ENCODE measurements at regions not wholly inside any gene's neighbourhood (a gene's known extent, or its start where the extent isn't known, plus 50 kb on each side); places are given as distances from the start of the nearest gene placed in this dataset.
A peak's percentile ranks its signal among the peaks of the same experiment; 100 is the strongest.

DNA sequence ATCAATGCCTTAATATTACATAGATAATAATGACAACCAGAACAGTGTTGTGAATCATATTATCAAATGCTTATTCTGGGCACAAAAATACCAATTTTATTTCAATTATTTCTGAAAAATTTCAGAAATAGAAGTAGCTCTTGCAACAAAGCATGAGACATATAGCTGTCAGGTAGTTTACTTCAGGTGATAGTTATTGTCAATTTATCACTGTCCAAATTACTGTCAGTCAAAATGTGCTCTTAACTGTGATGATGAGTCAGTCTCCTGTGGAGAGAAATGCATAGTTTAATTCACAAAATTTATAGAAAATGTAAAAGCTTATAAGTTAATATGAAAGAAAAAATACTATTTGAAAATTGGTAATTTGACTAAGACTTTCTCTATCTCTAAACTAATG is 1078.4 kb upstream of the GBE1 start:
- Histone ChIP-seq H3K27ac (ENCODE audit: low read depth, low read length) (no peak overlapping the region), H4K20me1 (ENCODE audit: low read depth, low read length) (no peaks in the 10 kb centered on the region), H3K9me2 (replicated peaks; ENCODE audit: insufficient read depth, low read length) (no peaks in the 10 kb centered on the region), H3K9ac (ENCODE audit: low read length) (no peak overlapping the region), H3K4me3 (ENCODE audit: insufficient read depth, low read length, poor library complexity, severe bottlenecking) (no peak overlapping the region), H3K27me3 (ENCODE audit: low read length) (no peaks in the 10 kb centered on the region), H3K79me2 (ENCODE audit: insufficient read depth, low read length) (no peaks in the 10 kb centered on the region), H3K9me3 (ENCODE audit: insufficient read depth, low read length) (0 out of 2 replicates have a peak, but pooled peaks cover 5% of the 10 kb centered on the region), H3F3A (ENCODE audit: insufficient read depth) (no peaks in the 10 kb centered on the region), H2AFZ (ENCODE audit: low read depth, low read length, severe bottlenecking) (no peak overlapping the region), H3K36me3 (ENCODE audit: low read length) (no peaks in the 10 kb centered on the region), H3K4me2 (ENCODE audit: low read depth, low read length, poor library complexity, severe bottlenecking) (no peak overlapping the region)
- TF ChIP-seq, protein P1, sequence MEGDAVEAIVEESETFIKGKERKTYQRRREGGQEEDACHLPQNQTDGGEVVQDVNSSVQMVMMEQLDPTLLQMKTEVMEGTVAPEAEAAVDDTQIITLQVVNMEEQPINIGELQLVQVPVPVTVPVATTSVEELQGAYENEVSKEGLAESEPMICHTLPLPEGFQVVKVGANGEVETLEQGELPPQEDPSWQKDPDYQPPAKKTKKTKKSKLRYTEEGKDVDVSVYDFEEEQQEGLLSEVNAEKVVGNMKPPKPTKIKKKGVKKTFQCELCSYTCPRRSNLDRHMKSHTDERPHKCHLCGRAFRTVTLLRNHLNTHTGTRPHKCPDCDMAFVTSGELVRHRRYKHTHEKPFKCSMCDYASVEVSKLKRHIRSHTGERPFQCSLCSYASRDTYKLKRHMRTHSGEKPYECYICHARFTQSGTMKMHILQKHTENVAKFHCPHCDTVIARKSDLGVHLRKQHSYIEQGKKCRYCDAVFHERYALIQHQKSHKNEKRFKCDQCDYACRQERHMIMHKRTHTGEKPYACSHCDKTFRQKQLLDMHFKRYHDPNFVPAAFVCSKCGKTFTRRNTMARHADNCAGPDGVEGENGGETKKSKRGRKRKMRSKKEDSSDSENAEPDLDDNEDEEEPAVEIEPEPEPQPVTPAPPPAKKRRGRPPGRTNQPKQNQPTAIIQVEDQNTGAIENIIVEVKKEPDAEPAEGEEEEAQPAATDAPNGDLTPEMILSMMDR (IDR thresholded peaks at IDR 0.05; ENCODE audit: insufficient read depth, low read length, poor library complexity, severe bottlenecking), result no peak
- TF ChIP-seq EZH2phosphoT487 (conservative IDR thresholded peaks at IDR 0.05; ENCODE audit: low read length), result no peak

DNA sequence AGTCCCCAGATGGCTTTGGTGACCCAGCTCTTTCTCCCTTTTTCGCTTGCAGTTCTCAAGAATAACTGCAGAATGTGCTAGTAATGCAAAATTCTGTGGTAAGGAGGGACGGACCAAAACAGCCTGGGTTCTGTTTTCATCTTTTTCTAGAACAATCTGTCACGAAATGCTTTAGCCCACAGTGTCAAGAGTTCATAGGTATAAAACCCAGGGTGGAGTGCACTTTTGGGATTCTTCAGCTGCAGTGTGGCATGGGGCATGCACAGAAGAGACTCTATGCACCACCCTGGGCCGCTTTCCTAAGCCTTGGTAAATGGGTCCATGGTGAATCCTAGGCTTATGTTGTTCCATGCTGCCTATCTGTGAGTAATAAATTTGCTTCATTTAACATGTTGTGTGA is 1072.7 kb upstream of the GBE1 start:
- no peak overlapping the region for H3K27ac ChIP-seq (ENCODE audit: low read depth, low read length)
- no peaks in the 10 kb centered on the region for H3K27me3 ChIP-seq (ENCODE audit: low read length)
- no peak overlapping the region for H3K4me3 ChIP-seq (ENCODE audit: insufficient read depth, low read length, poor library complexity, severe bottlenecking)
- no peak overlapping the region for H3K9ac ChIP-seq (ENCODE audit: low read length)
- H3K9me2 ChIP-seq (replicated peaks; ENCODE audit: insufficient read depth, low read length), result no peaks in the 10 kb centered on the region
- TF ChIP-seq, protein P1 (IDR thresholded peaks at IDR 0.05; ENCODE audit: insufficient read depth, low read length, poor library complexity, severe bottlenecking), result no peak
- TF ChIP-seq EZH2phosphoT487 (conservative IDR thresholded peaks at IDR 0.05; ENCODE audit: low read length), result no peak
- peaks cover 9% of the 10 kb centered on the region; the same call in 1 of the 2 replicates for H3K9me3 ChIP-seq (ENCODE audit: insufficient read depth, low read length)
- no peak overlapping the region for H2AFZ ChIP-seq (ENCODE audit: low read depth, low read length, severe bottlenecking)
- H3K4me2 ChIP-seq (ENCODE audit: low read depth, low read length, poor library complexity, severe bottlenecking), result no peak overlapping the region
- peaks cover 3% of the 10 kb centered on the region; the same call in 1 of the 2 replicates for H3K36me3 ChIP-seq (ENCODE audit: low read length)
- H3F3A ChIP-seq (ENCODE audit: insufficient read depth), result no peaks in the 10 kb centered on the region
- no peaks in the 10 kb centered on the region for H3K79me2 ChIP-seq (ENCODE audit: insufficient read depth, low read length)
- no peaks in the 10 kb centered on the region for H4K20me1 ChIP-seq (ENCODE audit: low read depth, low read length)

DNA sequence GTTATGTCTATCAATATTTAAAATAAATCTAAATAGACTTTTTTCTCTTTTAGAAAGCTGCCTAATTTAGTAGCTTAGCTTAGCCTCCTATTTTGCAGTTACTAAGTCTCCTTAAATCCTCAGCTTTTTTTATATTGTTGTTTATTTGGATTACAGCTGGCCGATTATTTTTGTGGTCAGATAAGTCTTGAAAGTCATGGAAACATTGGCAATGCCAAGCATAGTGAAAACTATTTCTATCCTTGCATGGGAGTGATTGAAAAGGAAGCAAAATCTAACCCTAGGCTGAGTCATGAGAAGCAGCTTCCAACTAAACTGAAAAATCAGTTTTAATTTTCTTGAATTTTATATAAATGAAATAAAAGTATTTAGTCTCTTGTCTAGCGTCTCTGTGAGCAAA is 1063.0 kb upstream of the GBE1 start:
- H3K27ac ChIP-seq (ENCODE audit: low read depth, low read length), result no peak overlapping the region
- H3K9ac ChIP-seq (ENCODE audit: low read length), result no peak overlapping the region
- no peaks in the 10 kb centered on the region for H3F3A ChIP-seq (ENCODE audit: insufficient read depth)
- H3K27me3 ChIP-seq (ENCODE audit: low read length), result no peaks in the 10 kb centered on the region
- no peak overlapping the region for H3K4me3 ChIP-seq (ENCODE audit: insufficient read depth, low read length, poor library complexity, severe bottlenecking)
- H3K79me2 ChIP-seq (ENCODE audit: insufficient read depth, low read length), result no peaks in the 10 kb centered on the region
- TF ChIP-seq, protein P1 (IDR thresholded peaks at IDR 0.05; ENCODE audit: insufficient read depth, low read length, poor library complexity, severe bottlenecking), result no peak
- TF ChIP-seq EZH2phosphoT487 (conservative IDR thresholded peaks at IDR 0.05; ENCODE audit: low read length), result no peak
- H3K9me3 ChIP-seq (ENCODE audit: insufficient read depth, low read length), result 0 out of 2 replicates have a peak, but pooled peaks cover 6% of the 10 kb centered on the region
- H3K36me3 ChIP-seq (ENCODE audit: low read length), result no peaks in the 10 kb centered on the region; the same call in none of the 2 replicates
- no peak overlapping the region for H3K4me2 ChIP-seq (ENCODE audit: low read depth, low read length, poor library complexity, severe bottlenecking)
- peak overlapping the region; percentile 59 for H2AFZ ChIP-seq (ENCODE audit: low read depth, low read length, severe bottlenecking)
- no peaks in the 10 kb centered on the region for H3K9me2 ChIP-seq (replicated peaks; ENCODE audit: insufficient read depth, low read length)
- H4K20me1 ChIP-seq (ENCODE audit: low read depth, low read length), result no peaks in the 10 kb centered on the region

Data from SU-DHL-6 (cell line).